BLaER1 (cell line): ENCODE measurements at regions not wholly inside any gene's neighbourhood (a gene's known extent, or its start where the extent isn't known, plus 50 kb on each side); places are given as distances from the start of the nearest gene placed in this dataset.

Experiments
- H3K27ac ChIP-seq: shearing (Covaris generic); formaldehyde crosslinking; 2 replicates; pipeline ENCODE4 v1.8.1; 2022
- H3K27me3 ChIP-seq: shearing (Covaris generic); formaldehyde crosslinking; 2 replicates; pipeline ENCODE4 v1.8.1; 2022
- H3K36me3 ChIP-seq: shearing (Covaris generic); formaldehyde crosslinking; 2 replicates; pipeline ENCODE4 v1.8.1; 2022
- H3K4me1 ChIP-seq: shearing (Covaris generic); formaldehyde crosslinking; 2 replicates; pipeline ENCODE4 v1.8.1; 2022
- H3K4me2 ChIP-seq: shearing (Covaris generic); formaldehyde crosslinking; 2 replicates; pipeline ENCODE4 v1.8.1; 2022
- H3K4me3 ChIP-seq: shearing (Covaris generic); formaldehyde crosslinking; 2 replicates; pipeline ENCODE4 v1.8.1; 2022
- H3K9ac ChIP-seq: shearing (Covaris generic); formaldehyde crosslinking; 2 replicates; pipeline ENCODE4 v1.8.1; 2022
- H3K9me3 ChIP-seq: shearing (Covaris generic); formaldehyde crosslinking; 2 replicates; pipeline ENCODE4 v1.8.1; 2022
- H4K20me1 ChIP-seq: shearing (Covaris generic); formaldehyde crosslinking; 2 replicates; pipeline ENCODE4 v1.8.1; 2022
- Cebpa-rat ChIP-seq: shearing (Covaris generic); IDR thresholded peaks from 2 replicates; pipeline ENCODE4 v1.8.1; 2022

DNA sequence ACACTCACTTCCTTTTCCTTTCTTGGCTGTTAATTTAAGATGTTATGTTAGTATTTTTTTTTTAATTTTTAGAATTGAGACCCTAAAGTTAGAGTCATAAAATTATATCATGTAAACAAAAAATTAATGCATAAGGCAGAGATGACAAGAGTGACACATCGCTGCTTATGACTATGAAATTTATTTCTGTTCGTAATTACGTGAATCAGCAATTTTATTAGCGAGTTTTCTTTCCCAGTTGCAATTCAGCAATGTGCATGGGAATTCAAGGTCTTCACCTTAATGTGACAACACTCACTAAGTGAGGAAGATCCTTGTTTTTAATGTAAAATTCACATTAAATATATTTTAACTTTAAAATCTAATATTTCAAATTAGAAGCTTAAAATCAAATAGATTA, 181.2 kb upstream of the SPOCK3 start:
- Histone ChIP-seq H3K27ac (no peak overlapping the region), H3K27me3 (no peaks in the 10 kb centered on the region), H3K9me3 (no peaks in the 10 kb centered on the region), H3K4me3 (no peak overlapping the region), H4K20me1 (no peaks in the 10 kb centered on the region), H3K4me2 (no peak overlapping the region), H3K9ac (no peak overlapping the region), H3K4me1 (no peaks in the 10 kb centered on the region), H3K36me3 (no peaks in the 10 kb centered on the region)
- TF ChIP-seq Cebpa-rat = no peak

DNA sequence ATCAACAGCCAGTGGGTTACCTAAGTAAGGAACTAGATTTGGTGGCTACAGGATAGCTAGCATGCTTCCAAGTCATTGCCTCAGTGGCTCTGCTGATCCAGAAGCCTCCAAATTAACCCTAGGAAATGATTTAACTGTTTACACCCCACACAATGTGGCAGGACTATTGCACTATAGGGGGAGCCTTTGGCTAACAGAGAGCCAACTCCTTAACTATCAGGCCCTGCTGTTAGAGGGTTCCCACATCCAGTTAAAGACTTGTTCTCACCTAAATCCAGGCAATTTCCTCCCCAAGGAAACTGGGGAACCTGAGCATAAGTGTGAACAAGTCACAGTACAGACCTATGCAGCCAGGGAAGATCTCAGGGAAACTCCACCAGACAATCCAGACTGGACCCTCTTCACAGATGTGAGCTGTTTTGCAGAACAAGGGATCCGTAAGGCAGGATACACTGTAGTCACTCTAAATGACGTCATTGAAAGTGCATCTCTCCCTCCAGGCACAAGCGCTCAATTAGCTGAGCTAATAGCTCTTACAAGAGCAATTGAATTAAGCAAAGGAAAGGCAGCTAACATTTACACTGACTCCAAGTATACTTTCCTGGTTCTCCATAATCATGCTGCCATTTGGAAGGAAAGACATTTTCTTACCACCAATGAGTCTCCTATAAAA, 185.3 kb upstream of the SPOCK3 start:
- H3K4me1 ChIP-seq = no peaks in the 10 kb centered on the region
- H3K9ac ChIP-seq = no peak overlapping the region

DNA sequence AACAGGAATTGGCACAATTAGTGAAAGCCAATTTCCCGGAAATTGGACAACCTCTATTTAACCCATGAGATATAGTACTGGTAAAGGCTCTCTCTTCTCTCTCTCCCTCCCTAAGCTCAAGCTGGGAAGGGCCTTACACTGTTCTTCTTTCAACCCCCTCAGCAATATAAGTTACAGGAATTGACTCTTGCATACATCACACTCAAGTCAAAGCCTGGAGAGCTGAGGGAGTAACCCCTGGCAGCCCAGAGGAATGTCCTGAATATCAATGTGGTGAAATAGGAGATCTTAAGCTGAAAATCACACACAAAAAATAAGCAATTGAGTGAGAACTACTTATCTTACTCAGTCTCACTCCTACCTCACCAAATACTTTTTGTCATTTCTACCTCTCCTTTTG, 186.9 kb upstream of the SPOCK3 start:
- no peak for TF ChIP-seq Cebpa-rat
- Histone ChIP-seq H3K9ac (no peak overlapping the region), H3K27ac (no peak overlapping the region), H3K36me3 (no peaks in the 10 kb centered on the region), H3K4me3 (no peak overlapping the region), H3K9me3 (no peaks in the 10 kb centered on the region), H3K27me3 (no peaks in the 10 kb centered on the region), H3K4me2 (no peak overlapping the region), H4K20me1 (no peaks in the 10 kb centered on the region), H3K4me1 (no peaks in the 10 kb centered on the region)

More for the DNA sequence above, 185.3 kb upstream of the SPOCK3 start:
- H3K36me3 ChIP-seq = no peaks in the 10 kb centered on the region
- H3K4me2 ChIP-seq = no peak overlapping the region
- H3K4me3 ChIP-seq = no peak overlapping the region
- H4K20me1 ChIP-seq = no peaks in the 10 kb centered on the region
- H3K27ac ChIP-seq = no peak overlapping the region
- H3K27me3 ChIP-seq = no peaks in the 10 kb centered on the region
- no peaks in the 10 kb centered on the region for H3K9me3 ChIP-seq
- no peak for TF ChIP-seq Cebpa-rat

DNA sequence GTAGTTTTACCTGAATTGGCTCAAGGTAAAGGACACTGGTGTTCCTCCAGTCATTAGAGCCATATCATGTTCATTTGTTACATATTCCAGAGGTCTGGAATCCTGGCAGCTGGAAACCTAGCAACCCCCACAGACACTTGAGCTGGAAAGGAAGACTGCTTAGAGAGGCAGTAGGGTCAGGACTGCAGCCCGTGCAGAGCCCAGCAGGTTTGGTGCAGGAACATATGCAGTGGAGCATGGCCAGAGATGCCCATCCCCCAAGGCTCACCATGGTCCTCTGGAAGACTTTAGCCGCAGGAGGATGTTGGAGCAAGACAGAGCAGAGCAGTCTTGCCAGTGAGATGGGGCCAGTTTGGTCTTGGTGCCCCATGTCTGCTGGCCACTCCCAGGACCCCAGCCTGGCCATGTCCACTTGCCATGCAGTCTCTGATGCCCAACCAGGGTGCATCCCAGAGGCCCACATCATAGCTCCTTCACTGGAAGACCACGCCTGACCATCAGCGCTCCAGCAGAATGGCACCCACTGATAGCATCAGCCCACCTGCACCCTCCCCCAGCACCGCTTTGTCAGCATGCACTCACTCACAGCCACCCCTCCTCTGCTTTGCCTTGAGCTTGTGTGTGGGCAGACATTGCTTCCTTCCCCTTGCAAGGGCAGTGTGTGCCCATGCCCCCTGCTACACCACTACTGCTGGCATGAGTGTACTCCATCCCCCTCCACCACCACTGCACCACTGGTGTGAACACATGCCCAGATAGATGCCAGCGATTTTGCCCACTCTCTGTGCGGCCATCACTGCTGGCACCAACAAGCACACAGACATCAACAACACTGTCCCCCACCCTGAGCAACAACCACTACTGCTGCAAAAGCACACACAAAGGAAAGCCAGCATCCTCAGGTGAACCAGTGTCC, 190.3 kb upstream of the SPOCK3 start:
- Histone ChIP-seq H3K4me1 (no peaks in the 10 kb centered on the region), H3K9me3 (no peaks in the 10 kb centered on the region), H3K27me3 (no peaks in the 10 kb centered on the region), H3K27ac (no peak overlapping the region), H4K20me1 (no peaks in the 10 kb centered on the region), H3K4me2 (no peak overlapping the region), H3K9ac (no peak overlapping the region), H3K36me3 (no peaks in the 10 kb centered on the region), H3K4me3 (no peak overlapping the region)
- no peak for TF ChIP-seq Cebpa-rat

DNA sequence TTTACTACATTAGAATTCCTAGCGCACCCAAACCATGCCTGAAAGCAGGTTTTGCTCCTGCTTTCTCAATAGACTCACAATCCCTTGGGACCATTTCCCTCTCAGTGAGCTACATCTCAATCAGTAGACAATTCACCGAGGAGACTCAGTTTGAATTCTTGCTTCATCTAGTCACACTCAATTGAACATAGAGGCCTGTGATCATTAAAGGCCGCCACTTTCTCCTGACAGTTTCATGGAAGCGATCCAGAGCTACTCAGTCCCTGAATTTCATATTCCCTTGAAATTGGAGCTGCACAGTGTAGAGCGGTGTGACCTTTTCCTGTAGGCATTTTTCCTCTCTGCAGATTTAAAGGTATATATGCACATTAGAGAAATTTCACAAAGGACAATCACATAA, 193.9 kb upstream of the SPOCK3 start:
- H3K27ac ChIP-seq = no peak overlapping the region
- H3K4me1 ChIP-seq = no peaks in the 10 kb centered on the region
- H3K36me3 ChIP-seq = no peaks in the 10 kb centered on the region
- no peak for TF ChIP-seq Cebpa-rat
- H3K9me3 ChIP-seq = 0 out of 2 replicates have a peak, but pooled peaks cover 3% of the 10 kb centered on the region
- H4K20me1 ChIP-seq = no peaks in the 10 kb centered on the region
- H3K4me2 ChIP-seq = no peak overlapping the region
- no peak overlapping the region for H3K9ac ChIP-seq
- no peak overlapping the region for H3K4me3 ChIP-seq
- H3K27me3 ChIP-seq = no peaks in the 10 kb centered on the region

DNA sequence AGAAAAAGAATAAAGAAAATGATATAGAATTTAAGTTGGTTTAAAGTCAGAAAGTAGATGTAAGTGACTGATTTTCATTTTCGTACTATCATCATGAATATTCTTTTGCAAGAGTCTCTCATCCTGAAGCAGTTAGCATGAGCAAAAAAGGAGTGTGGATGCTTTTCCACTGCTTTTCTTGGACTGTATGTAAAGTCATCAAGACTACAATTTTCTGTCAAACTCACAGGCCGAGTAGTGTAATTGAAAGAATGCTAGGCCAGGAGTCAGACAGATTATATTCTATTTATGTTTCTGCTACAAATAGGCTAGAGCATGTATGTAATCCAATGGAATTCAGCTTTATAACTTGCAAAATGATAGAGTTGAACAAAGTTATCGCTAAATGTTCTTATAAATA, 197.1 kb upstream of the SPOCK3 start:
- H3K4me3 ChIP-seq = no peak overlapping the region
- no peak overlapping the region for H3K4me2 ChIP-seq
- no peak overlapping the region for H3K9ac ChIP-seq
- no peaks in the 10 kb centered on the region for H3K36me3 ChIP-seq
- no peaks in the 10 kb centered on the region for H4K20me1 ChIP-seq
- H3K9me3 ChIP-seq = 0 out of 2 replicates have a peak, but pooled peaks cover 3% of the 10 kb centered on the region
- H3K27ac ChIP-seq = no peak overlapping the region
- H3K27me3 ChIP-seq = no peaks in the 10 kb centered on the region
- no peaks in the 10 kb centered on the region for H3K4me1 ChIP-seq
- TF ChIP-seq Cebpa-rat = no peak

DNA sequence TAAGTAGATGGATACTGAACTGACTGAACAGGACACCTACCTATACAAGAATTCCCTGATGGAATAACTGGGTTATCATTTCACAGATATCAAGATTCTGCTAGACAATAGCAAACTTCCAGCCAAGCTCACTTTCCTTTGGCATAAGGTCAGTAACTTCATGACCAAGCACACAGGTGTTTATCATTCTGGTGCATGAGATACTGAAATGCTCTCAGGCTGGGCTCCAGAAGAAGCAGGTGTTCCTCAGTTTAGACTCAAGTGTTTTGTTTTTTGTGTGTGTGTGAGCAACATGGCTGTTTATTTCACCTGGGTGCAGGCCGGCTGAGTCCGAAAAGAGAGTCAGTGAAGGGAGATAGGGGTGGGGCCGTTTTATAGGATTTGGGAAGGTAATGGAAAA, 201.5 kb upstream of the SPOCK3 start:
- H3K9ac ChIP-seq = no peak overlapping the region
- 0 out of 2 replicates have a peak, but pooled peaks cover 3% of the 10 kb centered on the region for H3K9me3 ChIP-seq
- no peaks in the 10 kb centered on the region for H3K36me3 ChIP-seq
- H4K20me1 ChIP-seq = no peaks in the 10 kb centered on the region
- no peak overlapping the region for H3K4me3 ChIP-seq
- TF ChIP-seq Cebpa-rat = no peak
- H3K4me1 ChIP-seq = no peaks in the 10 kb centered on the region
- no peaks in the 10 kb centered on the region for H3K27me3 ChIP-seq
- H3K27ac ChIP-seq = no peak overlapping the region
- no peak overlapping the region for H3K4me2 ChIP-seq

DNA sequence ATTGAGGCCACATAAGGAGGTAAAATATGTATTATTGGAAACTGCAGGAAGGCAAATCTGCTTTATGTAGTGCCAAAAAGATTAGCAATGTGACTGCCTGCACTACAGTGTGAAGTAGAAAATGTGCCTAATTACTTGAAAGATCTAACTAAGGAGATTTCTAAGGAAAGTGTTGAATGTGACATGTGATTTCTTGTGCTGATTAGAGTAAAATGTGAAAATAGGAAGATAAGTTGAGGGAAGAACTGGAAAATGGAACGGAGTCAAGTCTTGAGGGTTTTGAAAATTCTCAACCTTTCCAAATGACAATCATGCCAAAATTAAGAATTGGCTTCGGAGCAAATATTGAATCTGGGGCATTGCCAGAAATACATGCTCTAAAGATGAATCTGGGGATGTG, 209.5 kb upstream of the SPOCK3 start:
- Histone ChIP-seq H3K4me3 (no peak overlapping the region), H3K4me1 (no peaks in the 10 kb centered on the region), H4K20me1 (no peaks in the 10 kb centered on the region), H3K9me3 (no peaks in the 10 kb centered on the region), H3K27me3 (no peaks in the 10 kb centered on the region), H3K36me3 (no peaks in the 10 kb centered on the region), H3K4me2 (no peak overlapping the region), H3K9ac (no peak overlapping the region), H3K27ac (no peak overlapping the region)
- TF ChIP-seq Cebpa-rat = no peak

DNA sequence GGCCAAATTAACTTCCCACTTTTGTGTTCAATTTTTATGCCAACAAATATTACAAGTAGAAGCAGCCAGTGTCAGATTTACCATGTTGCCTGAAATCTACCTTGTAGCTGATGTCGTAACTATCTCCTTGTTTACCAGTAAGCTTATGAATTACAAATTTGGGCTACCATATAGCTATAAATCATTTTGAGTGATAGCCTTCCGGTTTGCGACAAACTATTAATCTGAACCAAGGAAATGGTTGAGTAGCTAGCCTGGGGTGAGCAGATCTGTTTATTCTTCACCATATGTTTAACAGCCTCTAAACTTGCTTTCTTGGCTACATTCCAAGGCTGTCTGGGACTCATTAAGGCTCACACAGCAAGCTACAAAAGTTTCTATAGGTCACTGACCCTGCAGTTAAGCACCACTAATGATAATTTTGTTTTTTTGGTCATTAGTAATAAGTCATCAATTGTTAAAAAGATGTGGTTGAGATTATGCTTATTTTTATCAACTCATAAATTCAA, 218.7 kb upstream of the SPOCK3 start:
- no peaks in the 10 kb centered on the region for H3K9me3 ChIP-seq
- no peaks in the 10 kb centered on the region for H4K20me1 ChIP-seq
- no peak overlapping the region for H3K4me2 ChIP-seq
- H3K9ac ChIP-seq = no peak overlapping the region
- H3K27ac ChIP-seq = no peak overlapping the region
- TF ChIP-seq Cebpa-rat = no peak
- no peak overlapping the region for H3K4me3 ChIP-seq
- no peaks in the 10 kb centered on the region for H3K27me3 ChIP-seq
- H3K4me1 ChIP-seq = no peaks in the 10 kb centered on the region
- no peaks in the 10 kb centered on the region for H3K36me3 ChIP-seq

DNA sequence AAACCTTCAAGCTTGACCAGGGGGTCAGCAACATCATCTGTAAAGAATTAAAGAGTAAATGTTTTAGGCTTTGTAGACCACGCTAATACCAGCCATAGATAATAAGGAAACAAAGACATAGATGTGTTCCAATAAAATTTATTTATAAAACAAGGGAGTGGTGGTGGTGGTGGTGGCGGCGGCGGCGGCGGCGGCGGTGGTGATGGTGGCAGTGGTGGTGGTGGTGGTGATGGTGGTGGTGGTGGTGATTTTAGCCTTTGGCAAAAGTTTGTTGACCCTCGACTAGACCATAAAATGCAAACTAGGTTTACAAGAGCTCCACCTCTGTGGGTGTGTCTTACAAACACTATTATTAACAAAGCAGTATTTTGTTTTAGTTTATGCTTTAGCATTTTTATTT, 222.3 kb upstream of the SPOCK3 start:
- Histone ChIP-seq H4K20me1 (no peaks in the 10 kb centered on the region), H3K27me3 (no peaks in the 10 kb centered on the region), H3K27ac (no peak overlapping the region), H3K4me1 (no peaks in the 10 kb centered on the region), H3K4me3 (no peak overlapping the region), H3K36me3 (no peaks in the 10 kb centered on the region), H3K9ac (no peak overlapping the region), H3K4me2 (no peak overlapping the region), H3K9me3 (no peaks in the 10 kb centered on the region)
- TF ChIP-seq Cebpa-rat = no peak
